ENCODE measurements at regions not wholly inside any gene's neighbourhood (a gene's known extent, or its start where the extent isn't known, plus 50 kb on each side); places are given as distances from the start of the nearest gene placed in this dataset.

GRCh38 chr3:44072601-44073540 lies 168.8 kb upstream of the TOPAZ1 start:
- DNase-seq (ENCODE audit: insufficient read length, low spot score), result no peak
- no peak for FAIRE-seq

- no peak for FAIRE-seq
Measured at GRCh38 chr3:44074181-44074580, 167.5 kb upstream of the TOPAZ1 start.

DNA sequence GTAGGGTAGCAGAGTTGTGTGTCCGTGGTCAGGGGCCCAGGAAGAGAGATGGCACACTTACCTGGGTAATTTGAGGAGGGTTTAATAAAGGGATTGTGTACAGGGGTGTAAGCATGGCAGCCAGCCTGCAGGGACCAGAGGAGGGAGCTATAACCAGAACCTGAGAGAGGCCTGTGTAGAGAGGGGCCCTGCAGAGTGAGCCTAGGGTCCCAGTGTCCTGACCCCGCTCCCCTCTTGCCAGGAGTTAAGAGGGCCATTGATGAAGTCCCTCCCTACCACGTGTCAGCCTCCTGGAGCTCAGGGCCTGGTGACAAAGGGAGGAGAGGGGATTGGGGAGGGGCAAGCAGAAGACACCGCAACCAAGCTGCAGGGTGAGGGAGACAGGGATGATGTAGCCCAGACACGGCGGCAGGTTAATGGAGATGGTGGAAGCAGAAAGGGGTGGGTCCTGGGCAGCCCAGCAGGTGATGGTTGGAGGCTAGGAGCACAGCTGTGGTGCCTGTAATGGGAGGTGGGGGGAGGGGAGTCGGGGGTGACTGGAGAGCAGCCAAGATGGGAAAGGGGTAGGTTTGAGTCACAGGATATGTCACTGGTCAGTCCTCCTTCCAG lies 165.4 kb upstream of the TOPAZ1 start:
- DNase-seq (ENCODE audit: insufficient read length, low spot score), result no peak

More at GRCh38 chr3:44074181-44074580, 167.5 kb upstream of the TOPAZ1 start:
- DNase-seq (ENCODE audit: insufficient read length, low spot score), result no peak

GRCh38 chr3:44077267-44077666 lies 164.4 kb upstream of the TOPAZ1 start:
- DNase-seq (ENCODE audit: insufficient read length, low spot score) (no peak), FAIRE-seq (no peak)

More for the DNA sequence above, 165.4 kb upstream of the TOPAZ1 start:
- FAIRE-seq, result no peak

DNA sequence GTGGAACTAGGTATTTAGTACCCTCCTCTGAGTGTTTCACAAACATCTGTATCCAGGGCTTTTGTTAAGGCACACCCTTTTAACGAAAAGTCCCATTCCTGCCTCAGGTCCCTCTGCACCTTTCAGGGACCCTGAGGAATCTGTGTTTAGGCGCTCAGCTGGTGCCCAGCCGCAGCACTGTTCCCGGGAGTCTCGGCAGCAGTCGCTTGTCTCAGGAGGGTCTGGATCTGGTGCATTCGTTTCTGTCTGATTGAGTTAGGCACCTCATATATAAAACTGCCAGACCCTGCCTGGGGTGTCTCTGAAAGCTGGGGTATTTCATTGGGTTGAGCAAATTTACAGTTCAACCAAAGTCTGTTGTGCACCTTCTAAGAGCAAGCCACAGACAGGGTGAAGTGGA lies 162.8 kb upstream of the TOPAZ1 start:
- FAIRE-seq, result no peak
- no peak for DNase-seq (ENCODE audit: insufficient read length, low spot score)

DNA sequence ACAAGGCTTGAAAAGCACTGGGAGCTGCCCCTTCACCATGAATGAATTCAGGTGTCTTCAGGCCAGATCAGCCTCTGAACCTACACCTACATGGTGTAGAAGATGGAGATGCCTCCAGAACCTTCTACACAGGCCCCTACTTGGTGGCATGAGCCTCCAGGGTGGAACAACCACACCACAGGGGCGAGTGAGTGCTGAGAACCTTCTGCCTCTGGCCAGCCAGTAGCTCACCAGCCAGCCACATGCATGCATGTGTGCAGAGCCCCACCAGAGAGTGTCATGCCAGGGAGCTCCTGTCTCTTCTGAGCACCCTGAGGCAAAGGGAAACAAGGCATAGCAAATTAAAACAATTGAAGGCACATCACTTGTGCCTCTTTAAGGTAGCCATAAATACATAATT lies 161.8 kb upstream of the TOPAZ1 start:
- FAIRE-seq, result no peak
- DNase-seq (ENCODE audit: insufficient read length, low spot score), result no peak

- no peak for FAIRE-seq
- no peak for DNase-seq (ENCODE audit: insufficient read length, low spot score)
Measured at GRCh38 chr3:44080474-44081072, 161.1 kb upstream of the TOPAZ1 start.

DNA sequence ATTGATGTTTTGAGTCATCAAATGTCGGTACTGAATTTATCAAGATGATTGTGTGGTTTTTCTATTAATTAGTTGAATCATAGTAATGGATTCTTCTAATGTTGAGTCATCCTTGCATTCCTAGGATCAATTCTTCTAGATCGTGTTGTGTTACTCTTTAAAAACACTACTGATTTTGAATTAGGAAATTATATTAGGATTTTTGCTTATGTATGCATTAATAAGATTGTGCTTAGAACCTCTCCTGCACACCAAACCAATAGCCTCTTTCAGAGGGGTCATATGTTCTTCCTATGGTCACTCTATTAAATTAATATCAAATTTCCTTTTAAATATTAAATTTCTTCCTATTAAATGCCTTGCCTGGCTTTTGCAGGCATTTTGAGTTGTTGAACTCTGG lies 151.7 kb upstream of the TOPAZ1 start:
- FAIRE-seq (no peak), DNase-seq (ENCODE audit: insufficient read length, low spot score) (no peak)

DNA sequence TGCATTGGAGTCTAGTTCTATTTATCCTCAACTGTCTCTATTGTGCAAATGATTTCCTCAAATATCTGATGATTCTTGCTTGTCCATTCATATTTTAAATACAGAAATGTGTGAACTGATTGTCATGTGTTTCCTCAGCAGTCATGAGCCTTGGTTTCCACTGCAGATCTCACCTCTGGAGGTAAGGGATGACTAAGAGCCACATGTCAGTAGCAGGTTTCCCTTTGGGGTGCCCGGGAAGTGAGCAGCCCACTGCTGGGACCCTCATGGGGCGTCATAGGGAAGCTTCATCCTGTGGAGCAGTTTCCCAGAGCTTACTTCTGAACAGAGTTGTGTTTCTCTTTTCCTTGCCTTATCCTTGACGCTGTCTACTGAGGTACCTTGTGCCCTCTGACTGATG lies 149.2 kb upstream of the TOPAZ1 start:
- FAIRE-seq (no peak), DNase-seq (ENCODE audit: insufficient read length, low spot score) (no peak)

GRCh38 chr3:44093531-44093930 lies 148.2 kb upstream of the TOPAZ1 start:
- FAIRE-seq (no peak), DNase-seq (ENCODE audit: insufficient read length, low spot score) (no peak)

DNA sequence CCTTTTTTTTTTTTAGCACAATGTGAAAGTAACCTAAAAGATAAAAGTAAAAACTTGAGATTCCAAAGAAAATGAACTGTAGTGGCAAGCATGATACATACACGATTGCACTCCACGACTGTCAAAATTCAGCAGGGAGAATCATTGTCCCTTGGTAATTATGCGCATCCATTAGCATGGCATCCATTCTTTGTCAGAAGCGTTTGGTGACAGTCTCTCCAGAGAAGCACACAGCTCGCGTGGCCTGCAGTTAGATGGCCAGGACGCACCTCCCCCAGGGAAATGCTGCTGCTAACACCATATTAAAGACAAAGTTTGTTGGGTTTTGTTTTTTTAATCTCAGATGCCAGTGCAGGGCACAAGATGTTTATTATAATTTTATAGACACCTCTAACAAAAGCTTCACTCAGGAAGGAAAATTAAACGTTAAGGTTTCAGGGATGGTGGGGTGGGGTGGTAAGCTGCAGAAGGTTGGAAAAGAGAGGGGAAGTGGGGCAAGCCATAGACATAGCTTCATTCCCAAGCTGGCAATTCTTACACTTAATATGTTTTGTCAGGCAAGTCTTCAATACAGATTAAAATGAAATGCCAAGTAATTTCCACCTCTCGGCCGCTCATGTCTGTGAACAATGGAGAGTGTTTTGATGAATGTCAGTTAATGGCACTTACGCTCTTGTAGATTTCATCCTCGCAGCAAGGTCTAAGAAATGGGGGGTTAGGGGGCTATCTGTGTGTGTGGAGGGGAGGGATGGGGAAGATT lies 142.8 kb upstream of the TOPAZ1 start:
- no peak for FAIRE-seq

DNA sequence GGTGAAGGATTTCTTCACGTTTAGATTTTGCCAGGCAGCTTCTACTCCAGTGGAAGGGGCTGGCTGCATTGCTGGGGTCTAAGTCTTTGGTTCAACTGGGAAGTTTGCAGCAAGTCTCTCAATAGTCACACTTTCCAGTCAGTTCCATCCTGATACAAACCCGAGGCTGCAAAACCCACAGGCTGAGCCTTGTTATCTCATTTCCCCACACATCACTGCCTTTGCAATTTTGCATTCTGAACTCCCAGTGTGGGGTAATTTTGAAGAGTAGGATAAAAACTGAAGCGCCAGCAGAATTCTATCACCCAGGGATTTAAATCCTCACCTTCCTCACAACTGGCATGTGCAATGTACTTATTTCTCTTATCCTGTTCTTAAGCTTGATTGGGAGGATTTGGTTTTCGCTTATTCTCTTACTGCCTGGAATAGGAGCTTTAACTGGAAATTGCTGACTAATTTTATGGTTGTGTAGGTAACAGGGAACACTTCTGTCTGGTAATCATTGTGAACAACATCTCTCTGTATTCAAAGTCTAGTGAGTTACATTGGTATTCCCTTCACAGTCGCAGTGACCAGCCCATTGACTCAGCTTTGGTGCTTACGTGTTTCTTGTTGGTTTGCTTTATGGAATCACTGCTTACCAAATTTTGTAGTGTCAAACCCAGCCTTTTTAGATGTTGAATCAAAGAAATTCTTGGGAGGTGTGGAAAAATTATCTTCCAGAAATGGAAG lies 142.0 kb upstream of the TOPAZ1 start:
- FAIRE-seq, result no peak
- no peak for DNase-seq (ENCODE audit: insufficient read length, low spot score)

More for the DNA sequence above, 142.8 kb upstream of the TOPAZ1 start:
- no peak for DNase-seq (ENCODE audit: insufficient read length, low spot score)

DNA sequence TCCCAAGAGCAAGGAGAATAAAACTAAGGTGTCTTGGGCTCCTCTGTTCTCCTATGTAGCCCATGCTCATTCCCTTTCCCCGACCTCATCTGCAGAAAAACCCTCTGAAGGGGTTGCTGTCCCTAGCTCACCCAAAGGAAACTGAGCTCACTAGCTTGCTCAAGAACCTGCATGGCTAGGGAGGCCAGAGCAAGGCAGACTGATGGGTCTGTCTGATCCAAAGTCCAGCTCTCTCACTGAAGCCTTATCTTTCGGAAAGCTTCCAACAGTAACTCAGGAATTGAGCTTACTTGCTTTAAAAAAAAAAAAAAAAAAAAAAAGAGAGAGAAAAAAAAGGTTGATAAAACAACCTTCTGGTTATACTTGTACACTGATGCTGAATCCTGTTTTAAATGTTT lies 141.4 kb upstream of the TOPAZ1 start:
- DNase-seq (ENCODE audit: insufficient read length, low spot score) (no peak), FAIRE-seq (no peak)

DNA sequence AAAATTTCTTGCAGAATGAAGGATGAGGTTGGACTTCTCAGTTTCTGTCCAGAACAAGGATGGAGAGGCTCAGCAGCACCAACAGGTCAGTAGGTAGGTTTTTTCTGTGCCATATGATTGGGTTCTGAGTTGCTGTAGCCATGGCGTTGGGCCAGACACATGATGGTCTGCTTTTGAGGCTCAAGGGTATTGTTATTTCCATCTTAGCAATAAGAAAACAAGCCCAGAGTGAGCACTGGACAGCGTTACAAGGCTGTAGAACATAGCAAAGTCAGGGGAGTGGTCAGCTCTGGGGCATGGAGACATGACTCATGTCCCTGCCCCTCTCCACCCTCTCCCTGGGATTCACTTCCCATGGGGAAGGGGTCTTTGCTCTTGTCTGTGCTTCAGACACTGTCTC lies 137.6 kb upstream of the TOPAZ1 start:
- no peak for DNase-seq (ENCODE audit: insufficient read length, low spot score)
- no peak for FAIRE-seq

DNA sequence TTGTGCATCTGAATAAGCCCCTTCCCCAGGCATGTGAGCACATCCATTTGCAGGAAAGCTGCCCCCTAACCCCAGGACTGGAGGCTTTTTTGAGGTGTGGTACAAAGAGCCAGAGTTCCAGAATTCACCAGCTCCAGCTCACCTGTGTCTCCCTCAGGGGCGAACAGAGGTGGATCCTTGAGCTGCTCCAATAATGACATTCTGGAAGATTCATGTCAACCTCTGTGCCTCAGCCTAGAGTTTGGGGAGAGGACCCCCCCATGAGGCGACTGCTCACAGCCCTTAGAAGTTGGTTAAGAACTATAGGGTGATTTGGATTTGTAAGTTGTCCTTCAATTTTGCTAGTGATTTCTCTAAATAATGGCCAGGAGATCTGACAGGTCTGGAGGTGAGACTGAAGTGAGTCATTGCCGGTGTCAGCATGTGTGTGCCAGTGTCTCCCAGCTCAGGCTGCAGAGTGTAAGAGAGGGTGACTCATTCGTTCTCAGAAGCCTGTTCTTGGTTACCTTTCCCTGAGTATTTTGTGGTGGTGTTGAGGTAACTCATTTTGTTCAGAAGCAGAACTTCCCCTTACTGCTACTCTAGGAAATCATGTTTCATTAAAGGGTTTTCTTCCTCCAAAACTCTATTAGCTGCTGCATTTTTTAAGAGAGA lies 136.9 kb upstream of the TOPAZ1 start:
- FAIRE-seq, result no peak

DNA sequence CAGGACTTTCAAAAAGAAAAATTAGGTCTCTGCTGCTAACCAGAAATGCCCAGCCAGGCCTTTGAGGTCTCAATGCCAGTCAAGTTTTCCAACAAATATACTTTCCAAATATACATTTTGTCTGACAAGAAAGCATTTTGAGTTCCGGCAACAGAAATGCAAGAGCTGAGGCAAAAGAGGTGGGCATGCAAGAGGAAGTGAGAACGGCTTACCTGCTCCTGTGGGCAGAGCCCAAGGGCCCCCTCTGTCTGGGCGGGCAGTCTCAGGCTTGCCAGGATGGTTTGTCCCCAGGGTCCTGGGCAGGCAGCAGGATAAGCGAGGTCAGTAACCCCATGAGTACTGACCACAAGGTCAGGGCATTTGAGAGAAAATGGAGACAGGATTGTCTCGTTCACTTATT lies 136.1 kb upstream of the TOPAZ1 start:
- DNase-seq (ENCODE audit: insufficient read length, low spot score), result no peak
- FAIRE-seq, result no peak

More for the DNA sequence above, 136.9 kb upstream of the TOPAZ1 start:
- DNase-seq (ENCODE audit: insufficient read length, low spot score), result peak; percentile 24

DNA sequence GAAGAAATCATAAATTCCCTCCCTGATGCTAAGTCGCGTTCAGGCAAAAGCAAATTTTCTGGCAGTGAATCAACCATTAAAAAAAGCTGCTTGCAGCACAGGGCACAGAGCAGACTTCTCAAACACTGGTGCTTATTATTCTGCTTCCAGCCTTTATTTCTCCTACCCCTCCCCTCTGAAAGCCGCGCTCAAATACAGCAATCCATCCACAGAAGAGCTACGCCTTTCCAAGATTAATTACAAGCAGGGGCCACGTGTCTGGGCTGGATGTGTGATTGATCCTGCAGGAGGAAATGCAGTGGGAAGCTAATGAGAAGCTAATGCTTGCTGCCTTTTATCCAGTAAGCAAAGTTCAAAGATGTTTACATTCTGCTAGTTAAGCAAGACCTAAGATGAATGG lies 134.9 kb upstream of the TOPAZ1 start:
- DNase-seq (ENCODE audit: insufficient read length, low spot score) (no peak), FAIRE-seq (no peak)

- FAIRE-seq, result no peak
- DNase-seq (ENCODE audit: insufficient read length, low spot score), result no peak
Measured at GRCh38 chr3:44108481-44108880, 133.2 kb upstream of the TOPAZ1 start.

DNA sequence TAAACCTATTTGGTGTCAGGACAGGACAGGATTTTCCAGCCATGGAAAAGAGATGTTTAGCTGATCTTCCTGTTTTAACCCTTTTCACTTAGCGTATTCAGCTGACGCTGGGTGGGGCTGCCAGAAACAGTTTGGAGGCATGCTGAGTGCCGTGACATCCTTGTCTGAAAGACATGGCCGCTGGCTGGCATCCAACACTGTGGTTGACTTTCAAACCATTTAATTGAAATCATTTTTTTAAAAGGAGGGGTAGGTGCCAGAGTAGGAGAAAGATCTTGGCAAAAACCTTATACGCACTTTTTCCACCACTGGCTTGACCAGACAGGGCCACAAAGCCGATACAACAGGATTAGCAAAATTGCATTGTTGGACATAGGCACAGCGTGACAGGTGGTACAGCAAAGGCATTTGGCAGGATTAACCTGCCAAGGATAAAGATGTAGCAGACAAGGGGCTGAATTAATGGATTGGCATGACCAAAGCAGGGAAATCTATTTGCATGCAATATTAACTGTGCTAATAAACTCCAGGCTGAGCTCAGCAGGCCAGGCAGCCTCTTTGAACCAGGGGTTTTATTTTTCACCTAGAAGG lies 131.8 kb upstream of the TOPAZ1 start:
- DNase-seq (ENCODE audit: insufficient read length, low spot score) (no peak), FAIRE-seq (no peak)
